Gastrocnemius medialis (tissue), 4 donors: ENCODE measurements at regions not wholly inside any gene's neighbourhood (a gene's known extent, or its start where the extent isn't known, plus 50 kb on each side); places are given as distances from the start of the nearest gene placed in this dataset.

ENCODE experiments used
- ATAC-seq, 2 donors: fragments of 150-250 bp; one replicate each; pipeline ENCODE4 v1.9.1; 2016
- DNase-seq, 2 donors: peaks; one replicate each; pipeline ENCODE4 v3.0.0-alpha.2; 2019
- H3K27ac ChIP-seq, 4 donors: fragments of 200-600 bp; sonication (generic); 1 replicate in 1 of 4; 2 replicates in 3 of 4; pipeline ENCODE4 v1.5.1; 2016 to 2018; ENCODE audit warnings: mild to moderate bottlenecking in 2 of 4, moderate library complexity in 1 of 4
- H3K27me3 ChIP-seq, 3 donors: fragments of 200-600 bp; sonication (generic) in 2 of 3; 1 replicate in 1 of 3; 2 replicates in 2 of 3; pipeline versions ENCODE4 v1.5.1 to v1.6.0; 2016 to 2019; ENCODE audit warnings: mild to moderate bottlenecking in 1 of 3, moderate library complexity in 1 of 3
- H3K36me3 ChIP-seq, 2 donors: fragments of 200-600 bp; sonication (generic) in 1 of 2; one replicate each; pipeline ENCODE4 v1.5.1; 2017 to 2018
- H3K4me1 ChIP-seq, 2 donors: fragments of 200-600 bp; sonication (generic) in 1 of 2; one replicate each; pipeline ENCODE4 v1.5.1; 2016 to 2017; ENCODE audit warnings: mild to moderate bottlenecking in 2 of 2
- H3K4me3 ChIP-seq, 4 donors: fragments of 200-600 bp; sonication (generic) in 3 of 4; 1 replicate in 1 of 4; 2 replicates in 3 of 4; pipeline ENCODE4 v1.5.1; 2016 to 2019; ENCODE audit warnings: mild to moderate bottlenecking in 2 of 4
- H3K9me3 ChIP-seq, 3 donors: fragments of 200-600 bp; sonication (generic) in 2 of 3; 1 replicate in 1 of 3; 2 replicates in 2 of 3; pipeline ENCODE4 v1.5.1; 2016 to 2019
- CTCF ChIP-seq, 5 experiments: fragments of 450-650 bp in 3 of 5; fragments of 200-600 bp in 2 of 5; sonication (generic) in 2 of 5; IDR thresholded peaks in 4 of 5; conservative IDR thresholded peaks in 1 of 5; 1 replicate in 4 of 5; 2 replicates in 1 of 5; pipeline ENCODE4 v1.5.1; 2016 to 2019; ENCODE audit warnings: antibody characterized with exemption in 5 of 5, mild to moderate bottlenecking in 3 of 5, moderate library complexity in 3 of 5
- POLR2A ChIP-seq, 2 donors: fragments of 450-650 bp; IDR thresholded peaks; one replicate each; pipeline ENCODE4 v1.6.1; 2017; ENCODE audit warnings: antibody characterized with exemption in 2 of 2, mild to moderate bottlenecking in 2 of 2, moderate library complexity in 2 of 2
- in situ Hi-C, 4 donors: fragments of 200-750 bp; cut with MboI; loops; one replicate each; pipeline versions ENCODE4 v1.15.0 to v1.8.0; 2017; ENCODE audit warnings: low sequenced_read_pairs in 4 of 4
- intact Hi-C: fragments of 100-400 bp; cut with DNase I; formaldehyde crosslinking; loops from one replicate; pipeline ENCODE4 v1.15.1; 2023; ENCODE audit warnings: low total_unique reads

GRCh38 chr11:83364500-83365045 lies 78.4 kb upstream of the CCDC90B start:
- no peaks in the 10 kb centered on the region for H3K27me3 ChIP-seq
- DNase-seq (no peak), ATAC-seq (no peak)
- in situ Hi-C loops (no loop called here), intact Hi-C loops (no loop called here)
- H3K4me1 ChIP-seq, result no peaks in the 10 kb centered on the region
- H3K27ac ChIP-seq, result no peak overlapping the region
- H3K9me3 ChIP-seq, result peaks cover 0 to 4% (median 0%) of the 10 kb centered on the region in 3 donors
- no peak overlapping the region for H3K4me3 ChIP-seq
- TF ChIP-seq POLR2A (IDR thresholded peaks at IDR 0.05), result no peak
- TF ChIP-seq CTCF (IDR thresholded peaks at IDR 0.05 in 4 of 5, conservative IDR thresholded peaks at IDR 0.05 in 1 of 5), result no peak
- H3K36me3 ChIP-seq, result no peaks in the 10 kb centered on the region

GRCh38 chr11:83363312-83363711 lies 77.1 kb upstream of the CCDC90B start:
- H3K27me3 ChIP-seq, result no peaks in the 10 kb centered on the region
- in situ Hi-C loops (no loop called here), intact Hi-C loops (no loop called here)
- peaks cover 0 to 2% (median 0%) of the 10 kb centered on the region in 3 donors for H3K9me3 ChIP-seq
- no peak for TF ChIP-seq CTCF (IDR thresholded peaks at IDR 0.05 in 4 of 5, conservative IDR thresholded peaks at IDR 0.05 in 1 of 5)
- no peak for TF ChIP-seq POLR2A (IDR thresholded peaks at IDR 0.05)
- no peak for ATAC-seq
- no peak overlapping the region for H3K4me3 ChIP-seq
- H3K27ac ChIP-seq, result no peak overlapping the region
- H3K36me3 ChIP-seq, result no peaks in the 10 kb centered on the region
- DNase-seq, result no peak
- no peaks in the 10 kb centered on the region for H3K4me1 ChIP-seq

- in situ Hi-C loops, result no loop called here
- DNase-seq (no peak), ATAC-seq (no peak)
- Histone ChIP-seq H3K4me1 (no peaks in the 10 kb centered on the region), H3K27ac (no peak overlapping the region), H3K36me3 (no peaks in the 10 kb centered on the region), H3K4me3 (no peak overlapping the region), H3K9me3 (no peaks in the 10 kb centered on the region), H3K27me3 (no peaks in the 10 kb centered on the region)
- TF ChIP-seq CTCF (IDR thresholded peaks at IDR 0.05 in 4 of 5, conservative IDR thresholded peaks at IDR 0.05 in 1 of 5), result no peak
- TF ChIP-seq POLR2A (IDR thresholded peaks at IDR 0.05), result no peak
- intact Hi-C loops, result no loop called here
Measured at GRCh38 chr11:83361831-83362230, 75.7 kb upstream of the CCDC90B start.

- ATAC-seq (no peak), DNase-seq (no peak)
- in situ Hi-C loops, result no loop called here
- TF ChIP-seq CTCF (IDR thresholded peaks at IDR 0.05 in 4 of 5, conservative IDR thresholded peaks at IDR 0.05 in 1 of 5) (no peak), POLR2A (IDR thresholded peaks at IDR 0.05) (no peak)
- Histone ChIP-seq H3K27ac (no peak overlapping the region), H3K9me3 (no peaks in the 10 kb centered on the region), H3K4me1 (no peaks in the 10 kb centered on the region), H3K27me3 (no peaks in the 10 kb centered on the region), H3K36me3 (no peaks in the 10 kb centered on the region), H3K4me3 (no peak overlapping the region)
- intact Hi-C loops, result no loop called here
Measured at GRCh38 chr11:83355391-83355790, 69.2 kb upstream of the CCDC90B start.

GRCh38 chr11:83350187-83350586 lies 64.0 kb upstream of the CCDC90B start:
- DNase-seq, result no peak
- H3K4me1 ChIP-seq, result no peaks in the 10 kb centered on the region
- in situ Hi-C loops, result no loop called here

More at GRCh38 chr11:83350187-83350586, 64.0 kb upstream of the CCDC90B start:
- no peak for TF ChIP-seq POLR2A (IDR thresholded peaks at IDR 0.05)
- TF ChIP-seq CTCF (IDR thresholded peaks at IDR 0.05 in 4 of 5, conservative IDR thresholded peaks at IDR 0.05 in 1 of 5), result no peak
- intact Hi-C loops, result no loop called here
- Histone ChIP-seq H3K27ac (no peak overlapping the region), H3K36me3 (no peaks in the 10 kb centered on the region), H3K4me3 (no peak overlapping the region), H3K27me3 (no peaks in the 10 kb centered on the region), H3K9me3 (no peaks in the 10 kb centered on the region)
- no peak for ATAC-seq
